Hematopoietic multipotent progenitor cell (in vitro differentiated cells): ENCODE measurements at regions not wholly inside any gene's neighbourhood (a gene's known extent, or its start where the extent isn't known, plus 50 kb on each side); places are given as distances from the start of the nearest gene placed in this dataset.

Experiments used
- DNase-seq, 3 donors: peaks; one replicate each; pipeline ENCODE4 v3.0.0-alpha.2; 2011 to 2015; ENCODE audit warnings: low read depth in 2 of 3, low spot score in 2 of 3

DNA sequence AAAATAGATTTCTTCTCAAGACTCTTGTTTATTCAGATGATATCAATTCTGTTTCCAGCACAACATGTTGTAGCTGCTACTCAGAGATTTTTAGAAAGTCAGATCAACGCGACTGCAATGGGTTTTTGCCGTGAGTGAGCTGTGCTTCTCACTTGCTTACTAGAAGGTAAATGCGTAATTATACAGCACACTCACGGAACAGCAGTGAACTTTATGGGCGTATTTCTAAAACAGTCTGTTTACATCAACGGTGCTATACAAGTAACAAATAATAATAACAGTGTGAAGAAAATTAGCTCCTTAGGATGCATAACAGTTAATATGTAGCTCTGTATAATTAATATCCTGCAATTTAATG lies 533.6 kb downstream of the RNF144A start:
- no peak for DNase-seq

DNA sequence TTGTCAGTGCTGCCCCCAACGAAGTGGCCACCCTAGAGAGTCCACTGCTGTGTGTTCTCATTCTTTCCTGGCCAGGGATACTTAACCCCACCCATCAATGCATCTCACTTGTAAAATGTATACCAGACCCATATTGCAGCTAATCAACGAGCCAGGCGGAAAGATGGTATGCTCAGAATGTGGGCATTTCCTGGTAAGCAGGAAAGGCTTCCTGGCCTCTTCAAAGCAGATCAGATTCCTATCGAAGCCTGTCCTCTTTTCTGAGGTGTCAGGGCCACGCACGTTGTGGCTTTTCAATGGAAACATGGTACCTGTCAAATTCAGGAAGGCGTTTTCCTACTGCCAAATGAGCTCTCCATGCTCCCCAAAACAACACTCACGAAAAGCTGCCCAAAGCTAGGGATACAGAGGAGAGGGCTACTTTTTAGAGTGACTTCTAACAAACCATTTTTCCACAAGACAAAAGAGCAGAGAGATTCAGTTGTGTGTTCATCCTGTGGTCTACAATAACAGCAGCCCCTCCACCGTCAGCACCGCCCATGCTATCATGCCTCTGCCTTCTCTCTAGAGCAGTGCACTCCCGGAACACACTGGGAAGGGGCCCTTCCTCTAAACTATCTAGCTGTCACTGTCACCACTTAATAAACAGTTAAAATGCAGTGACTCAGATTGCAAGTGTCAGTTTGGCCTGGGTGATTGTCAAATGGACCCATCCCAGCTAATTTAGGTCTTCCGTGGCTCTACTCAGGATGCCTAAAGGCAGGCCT lies 535.1 kb downstream of the RNF144A start:
- no peak for DNase-seq

DNA sequence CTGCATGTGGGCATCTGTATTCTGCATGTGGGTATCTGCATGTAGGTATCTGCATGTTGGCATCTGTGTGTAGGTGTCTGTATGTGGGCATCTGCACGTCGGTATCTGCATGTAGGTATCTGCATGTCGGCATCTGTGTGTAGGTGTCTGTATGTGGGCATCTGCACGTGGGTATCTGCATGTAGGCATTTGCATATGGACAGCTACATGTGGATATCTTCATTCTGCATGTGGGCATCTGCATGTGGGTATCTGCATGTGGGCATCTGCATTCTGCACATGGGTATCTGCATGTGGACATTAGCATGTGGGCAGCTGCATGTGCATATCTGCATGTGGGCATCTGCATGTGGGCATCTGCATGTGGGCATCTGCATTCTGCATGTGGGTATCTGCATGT lies 537.4 kb downstream of the RNF144A start:
- DNase-seq = no peak

DNA sequence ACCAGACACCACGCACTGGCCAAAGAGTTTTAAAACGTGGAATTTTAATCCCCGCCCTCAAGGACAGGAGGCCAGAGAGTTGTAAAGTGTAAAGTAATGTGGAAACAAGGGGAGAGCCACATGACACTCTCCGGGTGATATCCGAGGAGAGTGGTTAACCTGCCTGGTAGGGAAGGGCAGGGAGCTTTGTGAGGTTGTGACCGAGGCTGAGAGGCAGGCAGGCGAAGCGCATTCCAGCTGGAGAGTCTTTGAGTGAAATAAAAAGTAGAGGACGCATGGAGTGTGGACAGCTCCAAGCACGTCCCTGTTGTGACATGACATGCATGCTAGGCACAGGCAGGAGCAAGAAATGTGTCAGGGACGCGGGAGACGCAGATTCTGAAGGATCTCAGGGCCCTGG lies 539.5 kb downstream of the RNF144A start:
- DNase-seq = no peak

DNA sequence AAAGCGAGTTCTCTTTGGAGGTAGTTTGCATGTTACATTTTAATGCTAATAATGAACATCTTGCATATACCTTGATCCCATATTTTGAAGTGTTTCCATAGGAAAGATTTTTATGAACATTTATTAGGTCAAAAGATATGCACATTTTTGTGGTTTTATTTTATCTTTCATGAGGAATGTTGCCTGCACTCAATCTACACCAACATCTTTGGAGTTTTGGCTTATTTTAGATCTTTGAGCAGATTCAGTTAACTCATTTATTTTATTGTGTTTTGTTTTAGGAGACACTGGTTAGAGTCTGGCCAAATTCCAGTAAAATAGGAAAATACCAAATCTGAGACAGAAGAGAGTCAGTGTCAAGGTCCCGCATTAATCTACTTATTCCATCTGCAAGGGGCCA lies 540.9 kb downstream of the RNF144A start:
- no peak for DNase-seq

DNA sequence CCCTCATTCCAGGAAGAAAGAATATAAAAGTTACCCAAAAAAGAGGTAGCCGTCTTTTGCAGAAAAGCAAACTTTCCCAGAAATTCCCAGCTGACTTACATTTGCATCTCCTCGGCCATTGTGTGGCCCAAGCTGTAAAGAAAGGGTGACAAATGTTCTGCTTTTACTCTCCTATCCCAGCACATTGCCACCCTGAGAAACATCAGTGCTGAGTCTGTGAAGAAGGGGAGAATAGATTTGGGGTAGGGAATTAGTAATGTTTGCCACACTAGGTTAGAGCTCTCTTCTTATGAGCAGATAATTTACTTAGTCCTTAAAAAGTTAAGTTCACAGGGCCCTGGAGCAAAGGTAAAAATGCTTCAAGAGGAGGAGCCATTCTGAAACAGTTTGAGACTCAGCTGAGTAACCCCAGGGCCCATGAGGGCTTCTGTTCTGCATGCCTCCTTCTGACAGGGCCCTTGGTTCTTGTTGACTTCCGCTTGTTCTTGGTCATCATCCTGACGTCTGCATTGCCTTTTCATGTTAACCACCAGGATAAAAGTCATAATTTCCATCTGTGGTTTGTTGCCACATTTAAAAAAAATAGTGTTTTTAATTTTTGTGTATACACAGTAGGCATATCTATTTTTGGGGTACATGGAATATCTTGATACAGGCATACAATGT lies 550.7 kb downstream of the RNF144A start:
- DNase-seq = no peak

DNA sequence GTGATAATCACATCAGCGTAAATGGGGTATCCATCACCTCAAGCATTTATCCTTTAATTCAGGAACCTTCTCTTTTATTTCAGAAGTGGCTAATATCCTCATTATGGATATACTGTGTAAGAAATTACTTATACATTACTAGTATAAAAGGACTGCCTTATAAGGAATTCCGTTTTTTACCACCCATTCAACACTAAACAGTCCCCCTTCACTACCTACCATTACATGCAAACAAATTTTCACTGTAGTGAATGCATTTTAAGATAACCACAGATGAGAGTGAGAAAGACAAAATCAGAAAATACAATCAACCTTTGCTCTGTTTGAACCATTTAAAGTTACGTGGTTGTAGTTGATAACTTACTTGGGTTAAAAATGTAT lies 551.2 kb downstream of the RNF144A start:
- DNase-seq = no peak

DNA sequence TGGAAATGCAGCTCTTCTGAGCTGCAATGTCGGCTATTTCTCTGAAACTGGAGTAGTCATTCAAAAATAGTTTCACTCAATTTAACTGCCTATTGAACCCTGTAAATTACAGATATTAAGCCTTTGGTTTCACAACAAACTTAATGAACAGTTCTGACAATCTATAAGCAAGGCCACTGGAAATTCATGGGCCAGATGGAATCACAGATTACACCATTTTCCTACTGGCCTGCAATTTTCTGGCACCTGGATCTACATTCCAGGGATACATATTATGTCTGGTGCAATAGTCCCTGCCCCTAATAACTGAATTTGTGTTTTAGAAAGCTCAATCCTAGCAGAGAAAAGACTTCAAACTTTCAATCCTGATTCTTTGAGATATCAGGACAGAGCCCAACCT lies 551.7 kb downstream of the RNF144A start:
- no peak for DNase-seq

DNA sequence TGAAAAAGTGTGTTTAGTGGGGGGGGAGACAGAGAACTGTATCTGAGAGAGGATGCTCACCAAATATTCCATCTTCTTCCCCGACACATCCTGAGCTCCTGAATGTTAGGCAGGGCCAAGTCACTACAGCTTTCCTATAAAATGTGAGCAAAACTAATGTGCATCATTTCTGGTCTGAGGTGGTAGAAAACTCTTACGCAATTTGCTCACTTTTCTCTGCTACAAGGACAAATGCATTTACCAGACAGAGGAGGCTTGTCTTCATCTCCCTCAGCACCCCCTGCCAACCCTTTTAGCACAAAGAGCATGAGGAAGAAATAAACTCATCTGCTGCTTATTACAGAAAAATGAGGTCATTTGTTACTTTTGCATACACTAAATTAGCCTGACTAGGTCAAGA lies 554.0 kb downstream of the RNF144A start:
- DNase-seq = no peak

DNA sequence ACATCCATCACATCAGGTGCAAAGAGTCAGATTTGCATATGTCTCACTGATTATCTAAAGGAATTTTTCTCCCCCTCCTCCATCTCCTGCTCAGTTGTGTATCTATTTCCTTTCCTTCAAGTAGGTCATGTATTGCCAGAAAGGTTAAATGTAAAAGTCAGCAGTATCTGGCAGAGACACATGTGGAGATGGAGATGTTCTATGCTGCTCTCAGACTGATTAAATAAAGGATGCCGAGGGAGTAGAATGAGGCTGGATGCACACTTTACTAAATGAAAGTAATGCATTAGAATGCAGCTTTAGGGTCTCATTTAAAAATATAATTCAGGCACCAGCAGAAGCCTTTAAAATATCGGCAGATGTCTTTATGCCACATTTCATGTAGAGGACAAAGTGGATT lies 555.3 kb downstream of the RNF144A start:
- DNase-seq = no peak

DNA sequence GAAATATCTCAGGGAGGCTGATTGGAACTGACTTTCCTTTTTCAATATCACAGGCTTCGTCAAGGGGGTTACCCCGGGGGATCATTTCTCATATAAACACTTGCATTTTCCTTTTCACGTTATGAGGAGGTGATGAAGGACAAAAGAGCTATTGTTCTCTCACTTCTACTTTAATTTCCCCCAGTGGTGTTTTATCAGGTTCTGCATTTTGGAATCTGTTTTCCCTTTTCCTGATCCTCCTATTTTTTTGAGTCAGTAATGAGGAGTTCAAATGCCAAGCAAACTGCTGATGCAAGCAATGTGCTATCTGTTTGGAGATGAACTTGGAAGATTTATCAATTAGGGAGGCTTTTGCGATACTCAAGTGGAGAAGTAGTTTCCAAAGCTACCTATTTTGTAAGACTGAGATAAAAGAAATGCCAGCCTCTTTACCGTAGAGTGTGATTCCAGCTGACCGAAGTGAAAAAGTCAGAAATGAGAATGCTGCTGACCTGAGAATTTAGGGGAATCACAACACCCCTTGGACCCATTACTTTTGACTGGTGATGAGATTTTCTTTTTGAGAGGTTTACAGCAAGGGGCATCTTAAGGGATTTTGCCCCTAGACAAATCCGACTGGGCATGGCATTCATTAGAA lies 556.0 kb downstream of the RNF144A start:
- no peak for DNase-seq

DNA sequence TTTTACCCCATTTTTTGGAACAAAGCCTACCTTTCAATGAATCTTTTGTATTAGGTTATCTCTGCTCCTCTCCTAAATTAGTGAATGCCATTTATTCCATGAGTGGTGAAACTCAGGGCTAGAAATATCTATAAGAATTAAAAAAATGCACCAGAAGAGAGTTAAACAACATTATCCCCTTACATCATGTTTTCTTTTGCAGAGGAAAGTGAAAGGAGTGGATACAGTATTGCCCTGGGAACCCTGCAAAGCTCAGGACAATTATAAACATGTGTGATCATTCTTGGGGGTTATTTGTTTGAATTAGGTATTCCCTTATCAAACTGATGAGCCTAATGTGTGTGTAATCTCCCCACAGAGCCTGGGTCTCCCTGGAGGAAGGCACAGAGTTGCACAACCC lies 559.2 kb downstream of the RNF144A start:
- no peak for DNase-seq

DNA sequence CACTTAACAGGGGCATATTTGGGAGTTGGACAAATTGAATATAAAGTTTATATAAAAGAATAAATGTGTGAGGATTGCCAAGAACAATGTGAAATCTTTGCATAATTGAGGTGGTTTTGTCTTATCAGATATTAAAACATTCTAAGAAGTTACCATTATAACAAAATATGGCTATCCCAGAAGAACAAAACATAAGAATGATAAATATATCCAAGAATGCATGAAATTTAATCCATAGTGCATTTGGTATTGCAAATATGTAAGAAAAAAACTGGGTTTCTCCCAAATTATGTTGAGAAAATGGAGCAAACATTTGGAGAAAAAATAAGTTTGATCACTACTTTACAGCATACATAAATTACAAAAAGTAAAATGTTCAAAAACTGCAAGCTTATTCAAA lies 562.4 kb downstream of the RNF144A start:
- no peak for DNase-seq

DNA sequence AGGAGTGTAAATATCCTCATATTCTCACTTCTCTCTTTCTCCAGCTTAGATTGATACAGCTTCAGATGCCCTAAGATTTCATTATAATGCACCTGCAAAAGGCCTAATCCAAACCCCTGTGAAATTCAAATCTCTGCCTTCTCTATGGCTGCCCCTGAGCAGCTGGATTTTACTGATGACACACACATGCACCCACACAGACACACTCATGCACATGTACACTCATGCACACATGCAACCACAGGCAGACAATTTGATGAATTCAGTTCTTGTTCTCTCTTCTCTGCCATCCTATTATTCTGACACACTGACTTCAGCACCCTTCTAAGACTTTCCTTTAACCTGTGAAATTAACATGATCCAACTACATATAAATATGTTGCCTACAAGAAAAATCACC lies 563.2 kb downstream of the RNF144A start:
- DNase-seq = no peak

DNA sequence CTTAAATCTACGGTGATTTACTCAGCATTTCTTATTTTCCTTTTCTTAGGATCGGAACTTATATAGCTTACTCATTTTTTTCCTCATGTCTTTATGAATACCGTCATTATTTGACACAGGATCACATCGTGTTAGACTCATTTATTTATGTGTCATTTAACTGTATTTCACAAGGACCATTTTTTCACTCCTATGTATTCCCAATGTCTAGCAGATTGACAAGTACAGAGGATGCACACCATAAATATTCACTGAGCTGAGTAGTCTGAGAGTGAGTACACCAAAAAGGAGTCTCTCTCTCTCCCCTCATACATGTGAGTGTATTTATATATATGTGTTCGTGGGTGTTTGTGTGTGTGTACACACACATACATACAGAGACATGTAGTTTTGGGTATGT lies 573.5 kb downstream of the RNF144A start:
- DNase-seq = no peak

DNA sequence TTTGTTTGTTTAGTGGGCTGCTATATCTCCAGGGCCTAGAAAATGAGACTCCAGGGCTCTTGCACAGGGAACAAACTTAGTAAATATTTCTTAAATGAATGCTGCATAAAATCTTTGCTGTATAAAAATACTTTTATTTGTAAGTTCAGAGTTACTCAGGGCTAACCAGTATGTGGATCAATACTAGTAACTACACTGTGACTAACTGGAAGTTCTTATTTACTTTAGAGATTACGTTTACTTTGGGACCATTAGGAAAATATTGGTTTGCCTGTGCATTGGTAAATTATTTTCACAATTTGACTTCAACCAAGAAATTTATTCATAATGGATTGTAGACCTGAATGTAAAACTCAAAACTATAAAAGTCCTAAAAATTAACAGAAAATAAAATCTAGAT lies 575.5 kb downstream of the RNF144A start:
- no peak for DNase-seq

DNA sequence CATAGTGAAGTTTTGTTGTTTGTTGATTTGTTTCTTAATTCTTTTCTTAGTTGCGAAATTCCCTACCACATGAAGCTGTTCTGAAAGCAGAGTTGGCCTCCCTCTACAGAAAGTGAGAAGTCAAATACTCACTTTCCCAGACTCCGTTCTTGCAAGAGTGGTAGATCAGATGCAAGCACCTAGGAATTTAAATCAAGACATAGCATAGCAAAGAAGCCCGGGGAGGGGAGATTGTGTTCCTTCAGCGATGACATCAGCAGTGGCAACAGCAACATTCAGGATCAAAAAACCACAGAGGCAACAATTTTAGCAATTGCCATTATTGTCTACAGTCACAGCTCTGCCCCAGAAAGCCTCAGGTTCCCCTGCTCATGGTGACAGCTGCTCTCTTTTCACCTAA lies 580.0 kb downstream of the RNF144A start:
- DNase-seq = no peak

DNA sequence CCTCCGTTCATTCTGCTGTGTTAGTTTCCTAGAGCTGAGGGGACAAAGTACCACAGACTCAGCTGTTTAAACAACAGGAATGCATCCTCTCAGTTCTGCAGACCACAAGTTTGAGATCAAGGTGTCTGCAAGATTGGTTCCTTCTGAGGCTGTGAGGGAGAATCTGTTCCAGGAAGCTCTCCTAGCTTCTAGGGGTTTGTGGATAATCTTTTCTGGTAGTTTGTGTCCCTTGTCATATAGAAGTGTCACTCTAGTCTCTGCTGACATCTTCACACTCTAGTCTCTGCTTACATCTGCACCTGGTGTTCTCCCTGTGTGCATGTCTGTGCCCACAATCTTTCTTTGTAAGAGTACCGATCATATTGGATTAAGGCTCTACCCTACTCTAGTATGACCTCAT lies 581.8 kb downstream of the RNF144A start:
- no peak for DNase-seq

DNA sequence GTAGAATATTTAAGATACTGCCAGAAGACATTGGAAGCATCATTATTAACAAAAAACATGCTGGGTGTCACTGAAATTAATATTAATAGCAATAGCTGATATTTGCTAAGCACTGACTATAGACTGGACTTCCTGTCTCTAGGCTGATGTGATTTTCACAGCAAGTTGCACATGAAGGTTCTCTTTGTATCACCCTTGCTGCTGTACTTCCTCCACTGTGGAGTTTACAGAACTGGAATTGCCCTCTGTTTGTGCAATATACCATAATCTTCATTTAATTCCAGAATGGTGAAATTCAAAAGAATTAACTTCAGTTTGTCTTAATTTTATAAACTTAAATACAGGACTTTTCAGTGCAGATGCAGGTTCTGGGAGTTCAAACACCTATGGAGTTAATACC lies 585.1 kb downstream of the RNF144A start:
- DNase-seq = no peak

DNA sequence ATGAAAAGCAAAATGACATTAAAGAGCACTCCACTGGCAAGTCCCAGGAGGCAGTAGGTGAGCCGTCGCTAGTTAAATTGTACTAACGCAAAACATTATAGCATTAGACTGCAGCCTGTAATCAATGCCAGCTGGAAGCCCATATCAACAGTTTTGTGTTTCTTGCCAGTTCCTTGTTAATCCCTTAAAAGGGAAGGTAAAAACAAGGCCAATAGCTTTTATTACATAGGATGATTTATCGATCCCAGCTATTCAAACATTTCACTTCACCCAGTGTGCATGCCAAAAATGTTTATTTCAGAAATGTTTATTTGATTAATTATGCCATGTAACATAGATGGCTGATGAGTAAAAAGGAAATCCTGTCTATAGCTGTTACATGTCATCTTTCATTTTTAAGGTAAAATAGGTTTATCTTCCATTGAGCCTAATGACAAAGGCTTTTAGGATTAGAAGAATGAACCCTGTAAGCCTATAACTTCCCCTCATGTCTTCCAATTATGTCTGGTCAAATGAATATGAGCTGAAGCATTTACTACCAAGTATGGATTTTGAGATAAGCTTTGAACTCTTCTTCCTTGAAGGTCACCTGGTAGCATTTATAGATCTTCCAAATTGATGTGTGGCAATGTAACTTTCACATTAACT lies 591.2 kb downstream of the RNF144A start:
- DNase-seq = no peak

DNA sequence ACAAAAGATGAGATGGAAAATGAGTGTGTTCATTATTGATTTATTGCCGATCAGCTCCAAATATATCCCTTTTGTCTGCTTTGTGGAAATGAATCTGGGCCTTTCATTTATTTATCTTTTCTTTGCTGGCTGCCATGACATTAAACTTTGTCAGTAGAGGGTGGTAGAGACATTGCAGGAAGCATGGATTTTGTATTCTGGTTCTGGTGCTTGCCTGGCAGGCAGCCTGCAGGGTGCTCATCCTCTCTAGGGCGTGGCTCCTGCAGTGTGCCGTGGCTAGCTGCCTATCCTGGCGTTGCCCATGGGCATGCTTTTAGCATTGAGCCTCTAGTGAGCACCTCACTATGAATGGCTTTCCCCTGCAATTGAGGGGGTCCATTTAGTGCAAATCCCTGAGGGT lies 593.1 kb downstream of the RNF144A start:
- DNase-seq = no peak

DNA sequence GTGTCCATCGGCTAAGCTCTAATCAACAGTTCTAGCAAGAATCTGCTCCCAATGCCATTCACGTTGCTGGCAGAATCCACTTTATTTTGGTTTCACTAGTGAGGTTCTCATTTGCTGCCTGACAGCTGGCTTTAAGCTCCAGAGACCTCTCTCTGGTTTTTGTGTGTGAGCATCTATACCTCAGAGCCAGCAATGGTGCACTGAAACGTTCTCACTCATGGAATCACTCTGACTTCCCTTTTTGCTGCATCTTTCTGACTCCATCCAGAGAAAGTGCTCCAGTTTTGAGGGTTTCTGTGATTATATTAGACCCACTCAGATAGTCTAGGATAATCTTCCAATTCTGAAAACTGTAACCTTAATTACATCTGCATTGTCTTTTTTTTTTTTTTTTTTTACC lies 596.6 kb downstream of the RNF144A start:
- no peak for DNase-seq
